HepG2 (cell line): ENCODE measurements at regions not wholly inside any gene's neighbourhood (a gene's known extent, or its start where the extent isn't known, plus 50 kb on each side); places are given as distances from the start of the nearest gene placed in this dataset.

ENCODE experiments used
- CHD2 ChIP-seq: IDR thresholded peaks from 2 replicates; pipeline ENCODE4 v1.6.1; 2011; ENCODE audit warnings: low read depth, low read length, improper control_type of control experiment
- CTCF ChIP-seq: sonication (generic); formaldehyde crosslinking; IDR thresholded peaks from 2 replicates; pipeline ENCODE4 v1.5.0; 2020; ENCODE audit warnings: mild to moderate bottlenecking, missing genetic modification reagents, moderate library complexity
- EZH2 ChIP-seq: conservative IDR thresholded peaks from 2 replicates; pipeline ENCODE4 v1.6.1; 2012; ENCODE audit warnings: mild to moderate bottlenecking, low read depth, low read length, moderate library complexity
- POLR2A ChIP-seq, 2 experiments: IDR thresholded peaks; 2 replicates each; pipeline ENCODE4 v1.6.1; 2011; ENCODE audit warnings: low read depth in 2 of 2, low read length in 2 of 2, mild to moderate bottlenecking in 1 of 2, moderate library complexity in 1 of 2; ENCODE audit not compliant: insufficient read depth in 1 of 2
- PREB ChIP-seq: sonication (generic); formaldehyde crosslinking; IDR thresholded peaks from 2 replicates; pipeline ENCODE4 v1.4.0; 2020; ENCODE audit warnings: missing genetic modification reagents
- SRF ChIP-seq: IDR thresholded peaks from 2 replicates; pipeline ENCODE4 v1.6.1; 2011; ENCODE audit warnings: mild to moderate bottlenecking, low read depth, low read length, moderate library complexity
- SUZ12 ChIP-seq: fragments of 150-350 bp; IDR thresholded peaks from 2 replicates; pipeline ENCODE4 v1.6.1; 2014; ENCODE audit warnings: low read depth, low read length
- ZBED4 ChIP-seq: sonication (generic); formaldehyde crosslinking; IDR thresholded peaks from 2 replicates; pipeline ENCODE4 v1.4.0; 2020; ENCODE audit warnings: missing genetic modification reagents, borderline replicate concordance
- ZBTB1 ChIP-seq: sonication (generic); formaldehyde crosslinking; IDR thresholded peaks from 2 replicates; pipeline ENCODE4 v1.4.0; 2020; ENCODE audit warnings: missing genetic modification reagents, borderline replicate concordance
- ZNF3 ChIP-seq: IDR thresholded peaks from 2 replicates; pipeline ENCODE4 v1.7.0; 2017; ENCODE audit warnings: inconsistent platforms
- ZNF30 ChIP-seq: sonication (generic); formaldehyde crosslinking; IDR thresholded peaks from 2 replicates; pipeline ENCODE4 v1.5.0; 2020; ENCODE audit warnings: mild to moderate bottlenecking, missing genetic modification reagents

- no peak for TF ChIP-seq PREB (CRISPR knock-in tag)
- no peak for TF ChIP-seq ZBED4 (CRISPR knock-in tag)
- TF ChIP-seq EZH2, result no peak
- no peak for TF ChIP-seq ZNF3 (CRISPR knock-in tag)
- no peak for TF ChIP-seq CHD2
- no peak for TF ChIP-seq ZNF30 (CRISPR knock-in tag)
- no peak for TF ChIP-seq CTCF (CRISPR knock-in tag)
- no peak for TF ChIP-seq POLR2A (IDR thresholded peaks at IDR 0.05; ENCODE audit: insufficient read depth in 1 of 2, low read depth in 2 of 2, low read length in 2 of 2)
- TF ChIP-seq SUZ12, result no peak
- no peak for TF ChIP-seq ZBTB1
- no peak for TF ChIP-seq SRF
These were observed 1204.1 kb downstream of the OLFM4 start for GRCh38 chr13:54232700-54233099.
